ENCODE measurements at regions not wholly inside any gene's neighbourhood (a gene's known extent, or its start where the extent isn't known, plus 50 kb on each side); places are given as distances from the start of the nearest gene placed in this dataset.

- no peaks in the 10 kb centered on the region for H3K36me3 ChIP-seq (ENCODE audit: control insufficient read depth, insufficient read depth, low read length)
- H3K27me3 ChIP-seq (ENCODE audit: control insufficient read depth, insufficient read depth, low read length): no peaks in the 10 kb centered on the region
- no peak for DNase-seq (ENCODE audit: low read depth)
- no peak for TF ChIP-seq CTCF (IDR thresholded peaks at IDR 0.05; ENCODE audit: insufficient read depth, low read length, poor library complexity, severe bottlenecking)
- no peak overlapping the region for H3K4me3 ChIP-seq (ENCODE audit: low read depth, low read length)
Observed at GRCh38 chrX:149152941-149153340, 352.2 kb downstream of the IDS start.

- DNase-seq (ENCODE audit: low read depth): peak; percentile 23
- no peaks in the 10 kb centered on the region for H3K36me3 ChIP-seq (ENCODE audit: control insufficient read depth, insufficient read depth, low read length)
Observed at GRCh38 chrX:149151805-149152757, 353.0 kb downstream of the IDS start.

GRCh38 chrX:149145845-149146285 is 359.2 kb downstream of the IDS start:
- Histone ChIP-seq H3K4me3 (ENCODE audit: low read depth, low read length) (no peak overlapping the region), H3K36me3 (ENCODE audit: control insufficient read depth, insufficient read depth, low read length) (no peaks in the 10 kb centered on the region), H3K27me3 (ENCODE audit: control insufficient read depth, insufficient read depth, low read length) (no peaks in the 10 kb centered on the region)
- no peak for TF ChIP-seq CTCF (IDR thresholded peaks at IDR 0.05; ENCODE audit: insufficient read depth, low read length, poor library complexity, severe bottlenecking)
- DNase-seq (ENCODE audit: low read depth): no peak

More at GRCh38 chrX:149151805-149152757, 353.0 kb downstream of the IDS start:
- H3K27me3 ChIP-seq (ENCODE audit: control insufficient read depth, insufficient read depth, low read length): no peaks in the 10 kb centered on the region
- no peak overlapping the region for H3K4me3 ChIP-seq (ENCODE audit: low read depth, low read length)
- no peak for TF ChIP-seq CTCF (IDR thresholded peaks at IDR 0.05; ENCODE audit: insufficient read depth, low read length, poor library complexity, severe bottlenecking)

- Histone ChIP-seq H3K4me3 (ENCODE audit: low read depth, low read length) (no peak overlapping the region), H3K36me3 (ENCODE audit: control insufficient read depth, insufficient read depth, low read length) (no peaks in the 10 kb centered on the region), H3K27me3 (ENCODE audit: control insufficient read depth, insufficient read depth, low read length) (no peaks in the 10 kb centered on the region)
- no peak for TF ChIP-seq CTCF (IDR thresholded peaks at IDR 0.05; ENCODE audit: insufficient read depth, low read length, poor library complexity, severe bottlenecking)
- peak; percentile 32 for DNase-seq (ENCODE audit: low read depth)
Observed at GRCh38 chrX:149131774-149132173, 373.3 kb downstream of the IDS start.

- TF ChIP-seq CTCF (IDR thresholded peaks at IDR 0.05; ENCODE audit: insufficient read depth, low read length, poor library complexity, severe bottlenecking): no peak
- no peak for DNase-seq (ENCODE audit: low read depth)
- Histone ChIP-seq H3K27me3 (ENCODE audit: control insufficient read depth, insufficient read depth, low read length) (no peaks in the 10 kb centered on the region), H3K36me3 (ENCODE audit: control insufficient read depth, insufficient read depth, low read length) (no peaks in the 10 kb centered on the region), H3K4me3 (ENCODE audit: low read depth, low read length) (no peak overlapping the region)
Observed at GRCh38 chrX:149129767-149130166, 375.3 kb downstream of the IDS start.

Measured in kidney epithelial cell (primary cell).